GM12872 (cell line): ENCODE measurements at regions not wholly inside any gene's neighbourhood (a gene's known extent, or its start where the extent isn't known, plus 50 kb on each side); places are given as distances from the start of the nearest gene placed in this dataset.

Experiments used
- CTCF ChIP-seq: IDR thresholded peaks from 3 replicates; pipeline ENCODE4 v1.5.1; 2011; ENCODE audit warnings: low read depth, mild to moderate bottlenecking, low read length, moderate library complexity; ENCODE audit not compliant: insufficient read depth

DNA sequence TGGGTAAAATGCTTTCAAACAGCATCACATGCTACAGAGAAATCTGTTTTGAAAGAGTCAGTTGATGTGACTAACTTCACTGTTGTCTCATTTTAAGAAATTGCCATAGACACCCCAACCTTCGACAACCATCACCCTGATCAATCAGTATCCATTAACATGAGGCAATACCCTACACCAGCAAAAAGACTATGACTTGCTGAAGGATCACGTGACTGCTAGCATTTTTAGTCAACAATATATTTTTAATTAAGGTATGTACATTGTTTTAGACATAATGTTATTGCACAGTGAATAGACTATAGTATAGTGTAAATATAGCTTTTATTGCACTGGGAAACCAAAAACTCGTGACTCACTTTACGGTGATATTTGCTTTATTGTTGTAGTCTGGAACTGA is 200.0 kb upstream of the ARHGAP24 start:
- no peak for TF ChIP-seq CTCF

- TF ChIP-seq CTCF = no peak
These were observed 194.0 kb upstream of the ARHGAP24 start for GRCh38 chr4:85280963-85281362.

GRCh38 chr4:85291226-85291625 is 183.7 kb upstream of the ARHGAP24 start:
- TF ChIP-seq CTCF = no peak

DNA sequence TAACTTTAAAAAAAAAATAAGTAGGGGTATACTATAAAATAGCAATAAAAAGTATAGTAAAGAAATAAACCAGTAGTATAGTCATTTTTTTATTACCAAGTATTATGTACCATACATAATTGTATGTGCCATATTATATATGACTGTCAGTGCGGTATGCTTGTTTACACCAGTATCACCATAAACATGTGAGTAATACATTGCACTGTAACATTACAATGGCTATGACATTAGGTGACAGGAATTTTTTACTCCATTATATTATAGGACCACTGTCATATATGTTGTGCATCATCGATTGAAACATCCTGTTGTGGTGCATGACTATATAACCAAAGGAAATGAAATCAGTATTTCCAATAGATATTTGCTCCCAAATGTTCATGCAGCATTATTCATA is 176.9 kb upstream of the ARHGAP24 start:
- TF ChIP-seq CTCF = no peak

DNA sequence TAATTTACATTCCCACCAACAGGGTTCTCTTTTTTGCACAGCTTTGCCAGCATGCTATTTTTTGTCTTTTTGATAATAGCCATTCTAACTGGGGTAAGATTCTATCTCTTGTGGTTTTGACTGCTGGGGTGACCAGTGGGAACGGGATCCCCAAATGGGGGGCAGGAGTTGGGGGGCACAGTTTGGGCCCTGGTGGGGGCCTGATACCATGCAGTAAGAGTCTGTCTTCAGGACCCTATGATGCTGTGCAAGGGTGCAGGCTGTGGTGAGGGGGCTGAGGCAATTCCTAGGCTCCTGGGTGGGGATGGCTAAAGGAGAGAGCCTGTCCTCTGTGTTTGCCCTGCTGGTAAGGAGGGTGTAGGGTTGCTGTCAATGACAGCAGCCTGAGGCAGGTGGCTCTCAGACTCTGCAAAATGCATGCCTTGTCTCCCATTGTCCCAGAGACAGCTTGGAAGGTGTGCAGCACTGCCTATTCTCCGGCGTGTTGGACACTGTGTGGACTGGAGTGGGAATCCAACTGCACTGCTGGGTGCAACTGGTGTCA is 172.7 kb upstream of the ARHGAP24 start:
- no peak for TF ChIP-seq CTCF

DNA sequence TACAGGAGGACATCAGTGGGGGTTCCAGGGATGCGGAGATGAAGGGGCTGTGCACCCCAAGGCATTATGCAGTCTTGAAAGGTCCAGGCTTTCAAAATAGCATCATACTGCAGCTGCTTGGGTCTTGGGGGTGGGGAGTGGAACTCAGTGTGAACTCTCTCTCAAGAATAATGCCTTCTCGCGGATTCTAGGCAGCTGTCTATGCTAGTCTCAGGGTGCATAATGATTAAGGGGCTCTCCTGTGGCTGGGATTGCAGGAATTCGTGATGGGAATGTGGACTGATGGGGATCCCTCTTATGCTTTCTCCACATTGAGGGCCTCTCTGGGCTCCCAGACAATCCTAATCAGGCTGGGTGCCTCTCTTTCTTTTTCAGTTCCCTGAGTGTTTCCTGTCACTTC is 172.2 kb upstream of the ARHGAP24 start:
- no peak for TF ChIP-seq CTCF

DNA sequence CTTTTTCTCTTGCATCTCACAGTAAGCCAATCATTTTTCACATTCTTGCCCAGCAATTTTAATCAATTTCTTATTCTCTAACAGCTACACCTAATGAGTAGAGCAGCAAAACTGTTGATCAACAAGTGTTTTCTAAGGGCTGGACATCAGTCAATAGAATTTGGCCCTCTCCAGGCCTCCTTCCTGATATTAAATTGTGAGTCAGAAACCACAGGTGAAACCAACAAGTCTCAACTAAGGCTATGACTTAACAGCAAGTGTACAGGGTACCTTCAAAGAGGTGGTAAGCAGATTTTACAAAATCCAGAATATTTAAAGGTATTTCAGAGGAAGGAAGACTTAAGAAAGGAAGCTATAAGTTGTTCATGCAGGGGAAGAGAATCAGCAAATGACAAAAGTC is 156.5 kb upstream of the ARHGAP24 start:
- no peak for TF ChIP-seq CTCF

DNA sequence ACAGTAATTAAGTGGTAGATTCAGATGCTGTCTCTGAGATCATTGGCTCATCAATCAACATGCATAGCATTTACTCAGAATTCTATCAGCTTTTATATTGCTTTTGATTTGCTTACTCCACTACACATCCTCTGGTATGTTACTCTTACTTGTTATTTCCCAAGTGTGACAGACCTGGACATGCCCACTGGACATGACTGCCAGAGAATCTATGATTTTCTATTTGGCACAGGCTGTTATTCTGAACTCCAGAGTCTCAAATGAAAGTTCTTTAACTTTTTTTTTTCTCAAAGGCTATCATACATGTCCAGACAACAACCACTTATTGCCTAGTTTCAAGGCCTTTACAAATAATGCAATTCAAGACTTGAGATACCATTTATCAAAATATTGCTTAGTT is 116.1 kb upstream of the ARHGAP24 start:
- no peak for TF ChIP-seq CTCF
